Tibial nerve (tissue), 4 donors: ENCODE measurements at regions not wholly inside any gene's neighbourhood (a gene's known extent, or its start where the extent isn't known, plus 50 kb on each side); places are given as distances from the start of the nearest gene placed in this dataset.

ENCODE experiments used
- DNase-seq, 2 donors: peaks; one replicate each; pipeline ENCODE4 v3.0.0-alpha.2; 2019; ENCODE audit warnings: low spot score in 2 of 2
- H3K27ac ChIP-seq, 4 donors: fragments of 200-600 bp; sonication (generic) in 3 of 4; one replicate each; pipeline ENCODE4 v1.5.1; 2017 to 2019; ENCODE audit warnings: mild to moderate bottlenecking in 1 of 4
- H3K27me3 ChIP-seq, 2 donors: fragments of 200-600 bp; sonication (generic) in 1 of 2; one replicate each; pipeline versions ENCODE4 v1.5.1 to v1.6.0; 2017 to 2019
- H3K36me3 ChIP-seq, 3 donors: fragments of 200-600 bp; sonication (generic); one replicate each; pipeline ENCODE4 v1.5.1; 2018 to 2019
- H3K4me1 ChIP-seq, 4 donors: fragments of 200-600 bp; sonication (generic) in 3 of 4; one replicate each; pipeline ENCODE4 v1.5.1; 2017 to 2019
- H3K4me3 ChIP-seq, 4 donors: fragments of 200-600 bp; sonication (generic) in 3 of 4; one replicate each; pipeline ENCODE4 v1.5.1; 2017 to 2019; ENCODE audit warnings: mild to moderate bottlenecking in 1 of 4, moderate library complexity in 1 of 4
- H3K9me3 ChIP-seq, 4 donors: fragments of 200-600 bp; sonication (generic) in 3 of 4; one replicate each; pipeline ENCODE4 v1.5.1; 2017 to 2019
- EP300 ChIP-seq, 2 donors: sonication (generic); formaldehyde crosslinking; IDR thresholded peaks; one replicate each; pipeline ENCODE4 v1.6.1; 2017; ENCODE audit warnings: antibody characterized with exemption in 2 of 2, mild to moderate bottlenecking in 1 of 2
- POLR2A ChIP-seq, 2 donors: fragments of 450-650 bp; IDR thresholded peaks; one replicate each; pipeline ENCODE4 v1.6.1; 2017; ENCODE audit warnings: antibody characterized with exemption in 2 of 2, mild to moderate bottlenecking in 2 of 2, moderate library complexity in 2 of 2
- WGBS, 2 donors: methylation state at CpG; one replicate each; pipeline ENCODE4 v1.1.5; 2018; 5-methylcytosine and 5-hydroxymethylcytosine counted together
- TF ChIP-seq, protein P1 (sequence below), 5 experiments: fragments of 200-600 bp in 3 of 5; fragments of 450-650 bp in 2 of 5; sonication (generic) in 3 of 5; IDR thresholded peaks; one replicate each; pipeline ENCODE4 v1.5.1; 2016 to 2019; ENCODE audit warnings: antibody characterized with exemption in 5 of 5, mild to moderate bottlenecking in 3 of 5, moderate library complexity in 2 of 5

DNA sequence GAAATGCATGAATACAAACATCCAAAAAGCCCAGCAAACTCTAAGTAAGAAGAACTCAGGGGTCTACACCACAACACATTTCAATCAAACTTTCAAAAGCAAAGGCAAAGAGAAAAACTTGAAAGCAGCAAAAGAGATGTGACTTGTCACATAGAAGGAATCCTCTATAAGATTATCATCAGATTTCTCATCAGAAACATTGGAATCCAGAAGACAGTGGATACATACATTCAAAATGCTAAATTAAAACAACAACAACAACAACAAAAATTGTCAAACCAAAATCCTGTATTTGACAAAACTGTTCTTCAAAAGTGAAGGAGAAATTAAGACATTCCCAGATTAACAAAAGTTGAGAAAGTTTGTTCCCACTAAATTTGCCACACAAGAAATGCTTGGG is 362.7 kb downstream of the ZNF608 start:
- no peaks in the 10 kb centered on the region for H3K36me3 ChIP-seq
- no peaks in the 10 kb centered on the region for H3K27me3 ChIP-seq
- H3K9me3 ChIP-seq, result peaks cover 0 to 46% (median 17%) of the 10 kb centered on the region in 4 donors
- DNase-seq, result no peak
- H3K27ac ChIP-seq, result no peak overlapping the region
- no peaks in the 10 kb centered on the region for H3K4me1 ChIP-seq
- TF ChIP-seq POLR2A (IDR thresholded peaks at IDR 0.05), result no peak
- TF ChIP-seq, protein P1, sequence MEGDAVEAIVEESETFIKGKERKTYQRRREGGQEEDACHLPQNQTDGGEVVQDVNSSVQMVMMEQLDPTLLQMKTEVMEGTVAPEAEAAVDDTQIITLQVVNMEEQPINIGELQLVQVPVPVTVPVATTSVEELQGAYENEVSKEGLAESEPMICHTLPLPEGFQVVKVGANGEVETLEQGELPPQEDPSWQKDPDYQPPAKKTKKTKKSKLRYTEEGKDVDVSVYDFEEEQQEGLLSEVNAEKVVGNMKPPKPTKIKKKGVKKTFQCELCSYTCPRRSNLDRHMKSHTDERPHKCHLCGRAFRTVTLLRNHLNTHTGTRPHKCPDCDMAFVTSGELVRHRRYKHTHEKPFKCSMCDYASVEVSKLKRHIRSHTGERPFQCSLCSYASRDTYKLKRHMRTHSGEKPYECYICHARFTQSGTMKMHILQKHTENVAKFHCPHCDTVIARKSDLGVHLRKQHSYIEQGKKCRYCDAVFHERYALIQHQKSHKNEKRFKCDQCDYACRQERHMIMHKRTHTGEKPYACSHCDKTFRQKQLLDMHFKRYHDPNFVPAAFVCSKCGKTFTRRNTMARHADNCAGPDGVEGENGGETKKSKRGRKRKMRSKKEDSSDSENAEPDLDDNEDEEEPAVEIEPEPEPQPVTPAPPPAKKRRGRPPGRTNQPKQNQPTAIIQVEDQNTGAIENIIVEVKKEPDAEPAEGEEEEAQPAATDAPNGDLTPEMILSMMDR (IDR thresholded peaks at IDR 0.05), result no peak
- no peak for TF ChIP-seq EP300 (IDR thresholded peaks at IDR 0.05)
- H3K4me3 ChIP-seq, result no peak overlapping the region

DNA sequence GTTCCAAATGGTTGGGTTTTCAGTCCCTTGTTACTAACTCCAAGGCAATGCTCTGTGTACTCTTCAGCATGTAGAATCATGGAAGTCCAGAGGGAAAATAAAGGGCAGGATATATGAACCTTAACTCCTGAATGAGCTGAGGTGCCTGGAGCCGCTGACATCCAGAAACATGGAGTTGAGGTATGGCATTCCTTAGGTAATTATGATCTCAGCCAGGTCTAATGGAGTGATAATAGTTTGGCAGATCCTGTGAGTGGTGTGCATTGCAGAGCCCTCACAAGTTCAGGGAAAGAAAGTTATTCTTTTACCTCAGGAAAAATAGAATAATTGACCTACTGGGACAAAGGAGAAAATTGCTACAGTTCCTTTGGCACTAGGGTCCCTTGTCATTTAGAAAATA is 369.1 kb downstream of the ZNF608 start:
- peaks cover 0 to 30% (median 4%) of the 10 kb centered on the region in 4 donors for H3K9me3 ChIP-seq
- TF ChIP-seq POLR2A (IDR thresholded peaks at IDR 0.05) (no peak), EP300 (IDR thresholded peaks at IDR 0.05) (no peak)
- TF ChIP-seq, protein P1 (IDR thresholded peaks at IDR 0.05), result no peak
- H3K4me1 ChIP-seq, result no peaks in the 10 kb centered on the region
- H3K4me3 ChIP-seq, result no peak overlapping the region
- 84 to 88% methylated on average over 1 of the region's 1 CpG for WGBS, 2 donors
- no peaks in the 10 kb centered on the region for H3K27me3 ChIP-seq
- H3K27ac ChIP-seq, result no peak overlapping the region
- H3K36me3 ChIP-seq, result no peaks in the 10 kb centered on the region
- DNase-seq, result no peak

DNA sequence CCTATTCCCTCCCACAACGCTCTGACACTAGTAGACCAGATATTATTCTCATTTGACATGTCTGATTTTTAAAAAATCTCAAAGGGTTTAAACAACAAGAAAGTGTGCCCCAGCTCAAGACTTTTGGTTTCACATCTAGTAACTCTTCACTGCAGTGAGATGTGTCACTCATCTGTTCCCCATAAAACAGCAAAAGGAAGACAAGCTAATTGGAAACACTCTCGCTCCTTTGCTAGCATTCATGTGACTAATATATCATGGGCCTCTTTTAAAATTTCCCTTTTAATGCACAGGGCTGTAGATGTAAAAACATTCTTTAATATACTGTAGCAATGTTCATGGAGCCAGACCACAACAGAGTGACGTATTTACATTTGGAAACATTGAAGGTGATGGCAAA is 372.6 kb downstream of the ZNF608 start:
- Histone ChIP-seq H3K27ac (no peak overlapping the region), H3K27me3 (no peaks in the 10 kb centered on the region), H3K36me3 (no peaks in the 10 kb centered on the region), H3K4me3 (no peak overlapping the region), H3K4me1 (no peaks in the 10 kb centered on the region), H3K9me3 (peaks cover 0 to 15% (median 0%) of the 10 kb centered on the region in 4 donors)
- 92 to 98% methylated on average over 3 of the region's 3 CpGs for WGBS, 2 donors
- TF ChIP-seq POLR2A (IDR thresholded peaks at IDR 0.05) (no peak), EP300 (IDR thresholded peaks at IDR 0.05) (no peak)
- TF ChIP-seq, protein P1 (IDR thresholded peaks at IDR 0.05), result no peak
- no peak for DNase-seq

DNA sequence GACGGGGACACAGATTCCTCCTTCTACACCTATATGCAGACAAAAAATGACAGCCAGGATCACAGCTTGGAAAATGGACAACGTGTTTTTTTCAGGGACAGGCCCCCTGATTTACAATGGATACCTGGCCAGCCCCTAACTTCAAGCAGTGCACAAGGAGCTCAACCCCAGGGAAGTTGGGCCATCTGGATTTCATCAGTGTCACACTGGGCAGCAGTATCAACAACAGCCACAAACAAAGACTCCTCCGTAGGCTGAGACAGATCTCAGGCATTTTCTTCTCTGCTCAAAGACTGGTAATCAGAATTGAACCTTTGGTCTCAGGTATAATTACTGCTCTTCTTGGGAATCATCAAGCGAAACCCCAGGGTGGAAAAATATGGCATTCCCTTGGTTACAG is 374.0 kb downstream of the ZNF608 start:
- DNase-seq, result no peak
- no peak overlapping the region for H3K27ac ChIP-seq
- H3K9me3 ChIP-seq, result peaks cover 0 to 15% (median 0%) of the 10 kb centered on the region in 4 donors
- no peak overlapping the region for H3K4me3 ChIP-seq
- no peaks in the 10 kb centered on the region for H3K27me3 ChIP-seq
- no peaks in the 10 kb centered on the region for H3K36me3 ChIP-seq
- no peaks in the 10 kb centered on the region for H3K4me1 ChIP-seq
- no peak for TF ChIP-seq EP300 (IDR thresholded peaks at IDR 0.05)
- WGBS, 2 donors, result 91 to 94% methylated on average over 4 of the region's 4 CpGs

DNA sequence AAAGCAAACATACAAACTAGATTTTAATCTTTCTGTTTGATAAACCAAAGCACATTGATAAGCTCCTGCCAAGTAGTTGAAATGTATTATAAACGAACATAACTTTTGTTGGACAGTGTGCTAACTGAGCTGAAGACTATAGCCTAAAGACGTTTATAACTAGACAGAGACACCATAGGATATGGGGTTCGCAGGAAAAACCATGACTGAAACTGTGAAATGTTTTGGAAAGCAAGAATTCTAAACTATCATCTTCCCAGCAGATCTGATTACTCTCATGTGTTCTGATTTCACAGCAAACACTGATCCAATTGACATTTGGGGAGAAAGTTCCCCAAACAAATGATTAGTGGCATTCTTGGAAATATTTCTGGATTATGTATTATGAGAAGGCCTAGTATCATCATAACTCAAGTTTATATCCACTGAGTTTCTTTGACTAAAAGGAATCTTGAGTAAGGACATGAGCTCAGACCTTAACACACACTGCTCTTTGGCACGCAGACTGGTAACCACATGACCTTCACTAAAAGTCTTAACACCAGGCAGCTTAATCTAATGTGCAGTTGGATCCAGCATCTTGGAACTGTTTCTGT is 375.2 kb downstream of the ZNF608 start:
- Histone ChIP-seq H3K27me3 (no peaks in the 10 kb centered on the region), H3K27ac (no peak overlapping the region), H3K4me1 (no peaks in the 10 kb centered on the region), H3K36me3 (no peaks in the 10 kb centered on the region), H3K4me3 (no peak overlapping the region), H3K9me3 (peaks cover 0 to 15% (median 0%) of the 10 kb centered on the region in 4 donors)
- 64 to 68% methylated on average over 4 of the region's 4 CpGs for WGBS, 2 donors
- TF ChIP-seq, protein P1 (IDR thresholded peaks at IDR 0.05), result no peak
- TF ChIP-seq EP300 (IDR thresholded peaks at IDR 0.05), result no peak
- no peak for TF ChIP-seq POLR2A (IDR thresholded peaks at IDR 0.05)
- DNase-seq, result peak in 1 of 2 donors; percentile 46

DNA sequence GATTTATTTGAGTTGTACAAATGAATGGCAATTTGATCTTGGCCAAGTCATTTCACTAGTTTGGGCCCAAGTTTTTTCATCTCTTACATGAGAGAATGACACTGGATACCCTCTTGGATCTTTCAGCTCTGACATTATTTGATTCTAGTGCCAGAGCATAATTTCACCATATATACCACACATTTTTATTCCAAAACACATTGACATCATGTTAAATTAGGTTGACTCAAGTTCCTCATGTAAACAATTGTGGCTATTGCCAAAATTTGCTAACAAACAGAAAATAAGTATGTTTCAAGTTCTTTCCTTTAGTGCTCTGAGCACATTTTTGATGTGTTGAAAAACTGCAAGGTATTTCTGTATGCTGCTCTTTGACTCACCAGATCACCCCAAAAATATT is 375.8 kb downstream of the ZNF608 start:
- Histone ChIP-seq H3K9me3 (peaks cover 0 to 13% (median 0%) of the 10 kb centered on the region in 4 donors), H3K36me3 (no peaks in the 10 kb centered on the region), H3K27ac (no peak overlapping the region), H3K27me3 (no peaks in the 10 kb centered on the region), H3K4me3 (no peak overlapping the region), H3K4me1 (no peaks in the 10 kb centered on the region)
- DNase-seq, result no peak
- TF ChIP-seq, protein P1 (IDR thresholded peaks at IDR 0.05), result no peak
- TF ChIP-seq POLR2A (IDR thresholded peaks at IDR 0.05) (no peak), EP300 (IDR thresholded peaks at IDR 0.05) (no peak)
